ENCODE measurements at regions not wholly inside any gene's neighbourhood (a gene's known extent, or its start where the extent isn't known, plus 50 kb on each side); places are given as distances from the start of the nearest gene placed in this dataset.
"Not testable (repeated sequence)": the region's sequence is repeated elsewhere in the genome, so short reads cannot be mapped to it uniquely, and the experiment has no call there.

GRCh38 chr2:180694445-180695421 lies 285.7 kb upstream of the UBE2E3 start:
- DNase-seq: no peak

- DNase-seq: no peak
Measured at GRCh38 chr2:180692322-180692721, 288.1 kb upstream of the UBE2E3 start.

GRCh38 chr2:180691855-180692223 lies 288.6 kb upstream of the UBE2E3 start:
- DNase-seq: not testable (repeated sequence)

GRCh38 chr2:180691186-180691854 lies 289.1 kb upstream of the UBE2E3 start:
- not testable (repeated sequence) for DNase-seq

GRCh38 chr2:180690611-180691010 lies 289.8 kb upstream of the UBE2E3 start:
- no peak for DNase-seq

- DNase-seq: no peak
Measured at GRCh38 chr2:180682871-180683270, 297.5 kb upstream of the UBE2E3 start.

- DNase-seq: no peak
Measured at GRCh38 chr2:180679693-180680092, 300.7 kb upstream of the UBE2E3 start.

- DNase-seq: no peak
Measured at GRCh38 chr2:180678625-180678972, 301.8 kb upstream of the UBE2E3 start.

GRCh38 chr2:180677930-180678624 lies 302.3 kb upstream of the UBE2E3 start:
- no peak for DNase-seq

GRCh38 chr2:180677200-180677599 lies 303.2 kb upstream of the UBE2E3 start:
- DNase-seq: no peak

GRCh38 chr2:180676520-180677025 lies 303.8 kb upstream of the UBE2E3 start:
- no peak for DNase-seq

- no peak for DNase-seq
Measured at GRCh38 chr2:180675170-180675569, 305.2 kb upstream of the UBE2E3 start.

- DNase-seq: no peak
Measured at GRCh38 chr2:180672377-180672776, 308.0 kb upstream of the UBE2E3 start.

- no peak for DNase-seq
Measured at GRCh38 chr2:180670302-180671003, 310.0 kb upstream of the UBE2E3 start.

- DNase-seq: no peak
Measured at GRCh38 chr2:180669016-180669415, 311.4 kb upstream of the UBE2E3 start.

- DNase-seq: no peak
Measured at GRCh38 chr2:180664507-180664906, 315.9 kb upstream of the UBE2E3 start.

- no peak for DNase-seq
Measured at GRCh38 chr2:180662941-180663471, 317.4 kb upstream of the UBE2E3 start.

GRCh38 chr2:180662521-180662920 lies 317.9 kb upstream of the UBE2E3 start:
- DNase-seq: no peak

GRCh38 chr2:180661686-180662030 lies 318.7 kb upstream of the UBE2E3 start:
- no peak for DNase-seq

- DNase-seq: no peak
Measured at GRCh38 chr2:180660881-180661685, 319.3 kb upstream of the UBE2E3 start.

GRCh38 chr2:180660207-180660606 lies 320.2 kb upstream of the UBE2E3 start:
- DNase-seq: no peak

GRCh38 chr2:180657054-180657453 lies 323.4 kb upstream of the UBE2E3 start:
- DNase-seq: no peak
